K562 (cell line): ENCODE measurements at regions not wholly inside any gene's neighbourhood (a gene's known extent, or its start where the extent isn't known, plus 50 kb on each side); places are given as distances from the start of the nearest gene placed in this dataset.

Experiments used
- ATAC-seq: fragments of 200-7000 bp; cut with Tn5 transposase; 3 replicates; pipeline ENCODE4 v1.9.1; 2020; ENCODE audit warnings: moderate library complexity
- BruUV-seq: library from RNA; stranded (reverse); fragments of 400-500 nt; replicated peaks from 2 replicates; lab custom pipeline; 2021; lab: Mats Ljungman, UMichigan
- CTCF ChIA-PET: fragments of 300-600 bp; formaldehyde crosslinking; extraction: SDS; loops from one replicate; lab custom pipeline; 2021; ENCODE audit warnings: low intra/inter-chr PET ratio; lab: Yijun Ruan, JAX
- POLR2A ChIA-PET: fragments of 300-600, 350-650 bp; sonication (Branson Sonifier 250); formaldehyde crosslinking; extraction: SDS; loops from one replicate; lab custom pipeline; 2021; ENCODE audit warnings: antibody characterized with exemption, inconsistent platforms; lab: Yijun Ruan, JAX
- DNase-seq, 4 experiments: peaks; one replicate each; pipeline versions ENCODE4 v3.0.0 to v3.0.0-alpha.2; 2011 to 2018; ENCODE audit warnings: low spot score in 3 of 4, mixed read lengths in 3 of 4; ENCODE audit errors: extremely low read depth in 1 of 4
- FAIRE-seq: peaks from 2 replicates; lab custom pipeline; 2011; peaks lifted over from hg19 to GRCh38; lab: Jason Lieb, UNC
- H2AFZ ChIP-seq: 2 replicates; pipeline ENCODE4 v1.6.0; 2011; ENCODE audit warnings: low read depth, low read length, control low read depth, inconsistent platforms
- H3K27ac ChIP-seq: fragments of 200-600 bp; 3 replicates; pipeline ENCODE4 v1.8.0; 2011; ENCODE audit warnings: low read depth, mild to moderate bottlenecking, control low read depth, inconsistent platforms, low read length, moderate library complexity, mixed read lengths; ENCODE audit errors: extremely low read depth
- H3K27me3 ChIP-seq, 2 experiments: fragments of 300-600 bp in 1 of 2; 2 replicates in 1 of 2; 3 replicates in 1 of 2; pipeline versions ENCODE4 v1.6.0 to v1.8.0; 2011; ENCODE audit warnings: inconsistent platforms in 2 of 2, low read length in 2 of 2, mild to moderate bottlenecking in 1 of 2, mixed read lengths in 1 of 2, moderate library complexity in 1 of 2; ENCODE audit not compliant: control insufficient read depth in 2 of 2, insufficient read depth in 2 of 2
- H3K36me3 ChIP-seq: fragments of 300-600 bp; 3 replicates; pipeline ENCODE4 v1.8.0; 2011; ENCODE audit warnings: mild to moderate bottlenecking, low read length, inconsistent platforms; ENCODE audit not compliant: control insufficient read depth, insufficient read depth
- H3K4me1 ChIP-seq, 2 experiments: fragments of 200-600 bp in 1 of 2; replicated peaks in 1 of 2; 2 replicates in 1 of 2; 3 replicates in 1 of 2; pipeline versions ENCODE4 v1.5.1 to v1.8.0; 2011; ENCODE audit warnings: inconsistent platforms in 2 of 2, low read length in 2 of 2, mild to moderate bottlenecking in 1 of 2, mixed read lengths in 1 of 2, moderate library complexity in 1 of 2; ENCODE audit not compliant: control insufficient read depth in 2 of 2, insufficient read depth in 2 of 2
- H3K4me2 ChIP-seq: 2 replicates; pipeline ENCODE4 v1.6.1; 2011; ENCODE audit warnings: low read length, control low read depth, inconsistent platforms, mixed read lengths; ENCODE audit not compliant: insufficient read depth
- H3K4me3 ChIP-seq: fragments of 200-600 bp; sonication (generic), shearing (Covaris generic); 2 replicates; pipeline ENCODE4 v1.5.1; 2016; ENCODE audit warnings: control low read depth, inconsistent platforms
- H3K79me2 ChIP-seq: fragments of 200-600 bp; 3 replicates; pipeline ENCODE4 v1.8.0; 2011; ENCODE audit warnings: low read length, inconsistent platforms; ENCODE audit not compliant: control insufficient read depth, insufficient read depth
- H3K9ac ChIP-seq, 2 experiments: 2 replicates each; pipeline versions ENCODE4 v1.6.0 to v1.6.1; 2011; ENCODE audit warnings: low read depth in 2 of 2, low read length in 2 of 2, control low read depth in 1 of 2, inconsistent platforms in 1 of 2, mild to moderate bottlenecking in 1 of 2, mixed read lengths in 1 of 2; ENCODE audit not compliant: insufficient read depth in 1 of 2
- H3K9me1 ChIP-seq: one replicate; pipeline ENCODE4 v1.6.0; 2011; ENCODE audit warnings: inconsistent platforms, mild to moderate bottlenecking, low read length, moderate library complexity; ENCODE audit not compliant: control insufficient read depth, insufficient read depth
- H3K9me3 ChIP-seq: replicated peaks from 2 replicates; pipeline ENCODE4 v1.5.1; 2011; ENCODE audit warnings: low read depth, low read length, inconsistent platforms; ENCODE audit not compliant: control insufficient read depth, insufficient read depth
- H4K20me1 ChIP-seq: replicated peaks from 2 replicates; pipeline ENCODE4 v1.6.1; 2011; ENCODE audit warnings: low read length, inconsistent platforms, mixed read lengths; ENCODE audit not compliant: control insufficient read depth, insufficient read depth
- BDP1 ChIP-seq: IDR thresholded peaks from 3 replicates; pipeline ENCODE4 v1.6.1; 2011; ENCODE audit not compliant: insufficient read length, insufficient read depth
- BMI1 ChIP-seq: fragments of 150-350 bp; IDR thresholded peaks from 2 replicates; pipeline ENCODE4 v1.6.1; 2014; ENCODE audit warnings: low read length
- CEBPG ChIP-seq, 3 experiments: fragments of 200-800 bp in 1 of 3; sonication (Bioruptor generic) in 1 of 3; sonication (generic) in 1 of 3; formaldehyde crosslinking in 1 of 3; IDR thresholded peaks in 2 of 3; conservative IDR thresholded peaks in 1 of 3; 2 replicates each; pipeline versions ENCODE4 v1.6.1 to v1.8.0; 2016 to 2022; ENCODE audit warnings: missing compliant biosample characterization in 2 of 3, missing genetic modification characterization in 2 of 3, mild to moderate bottlenecking in 1 of 3, missing genetic modification reagents in 1 of 3
- GATAD2A ChIP-seq: fragments of 450-650 bp; IDR thresholded peaks from 2 replicates; pipeline ENCODE4 v1.6.1; 2017
- HSF4 ChIP-seq: fragments of 250-450 bp; sonication (Bioruptor Pico); IDR thresholded peaks from 2 replicates; pipeline ENCODE4 v2.1.2; 2022; ENCODE audit warnings: mild to moderate bottlenecking, moderate library complexity, borderline replicate concordance
- LEF1 ChIP-seq: fragments of 450-650 bp; IDR thresholded peaks from 2 replicates; pipeline ENCODE4 v1.6.1; 2016; ENCODE audit warnings: mild to moderate bottlenecking
- PTRF ChIP-seq: fragments of 450-650 bp; IDR thresholded peaks from 2 replicates; pipeline ENCODE4 v1.6.1; 2016; ENCODE audit warnings: mild to moderate bottlenecking, missing genetic modification characterization, missing compliant biosample characterization
- SAP30 ChIP-seq: fragments of 200-600 bp; sonication (generic); IDR thresholded peaks from 2 replicates; pipeline ENCODE4 v1.6.1; 2012; ENCODE audit warnings: borderline replicate concordance, low read depth, mild to moderate bottlenecking, moderate library complexity, low read length, control low read depth, inconsistent platforms; ENCODE audit not compliant: insufficient read depth, poor library complexity, severe bottlenecking
- TSC22D4 ChIP-seq: fragments of 450-650 bp; IDR thresholded peaks from 2 replicates; pipeline ENCODE4 v1.6.1; 2016; ENCODE audit warnings: missing genetic modification characterization, missing biosample characterization, control low read depth
- ZNF586 ChIP-seq: fragments of 450-650 bp; formaldehyde crosslinking; conservative IDR thresholded peaks from 2 replicates; pipeline ENCODE4 v1.4.0; 2020; ENCODE audit warnings: mild to moderate bottlenecking, moderate library complexity
- WGBS: fragments of 100-300 bp; shearing (Covaris generic); methylation state at CpG from one replicate; pipeline ENCODE4 v1.1.6; 2016; ENCODE audit warnings: low coverage, mixed read lengths; ENCODE audit not compliant: insufficient coverage; ENCODE audit errors: missing lambda C conversion rate; 5-methylcytosine and 5-hydroxymethylcytosine counted together
- in situ Hi-C: fragments of 300-500 bp; cut with MboI; formaldehyde crosslinking; loops from 4 replicates; pipeline ENCODE4 v1.15.0; 2018; ENCODE audit warnings: inconsistent platforms, mixed read lengths
- intact Hi-C: fragments of 100-400 bp; cut with micrococcal nuclease; formaldehyde crosslinking; loops from 2 replicates; pipeline ENCODE4 v1.14.2; 2022
- TF ChIP-seq, protein P1 (sequence below): fragments of 450-650 bp; conservative IDR thresholded peaks from 2 replicates; pipeline ENCODE4 v1.6.1; 2016; ENCODE audit warnings: missing genetic modification characterization, low read depth, mild to moderate bottlenecking, control low read depth, missing compliant biosample characterization
- TF ChIP-seq, protein P2 (sequence below): fragments of 450-650 bp; formaldehyde crosslinking; IDR thresholded peaks from 2 replicates; pipeline ENCODE4 v1.4.0; 2020; ENCODE audit warnings: mild to moderate bottlenecking
- TF ChIP-seq, protein P3 (sequence below): sonication (generic); formaldehyde crosslinking; IDR thresholded peaks from 2 replicates; pipeline ENCODE4 v1.4.0; 2020; ENCODE audit warnings: mild to moderate bottlenecking, missing genetic modification reagents

DNA sequence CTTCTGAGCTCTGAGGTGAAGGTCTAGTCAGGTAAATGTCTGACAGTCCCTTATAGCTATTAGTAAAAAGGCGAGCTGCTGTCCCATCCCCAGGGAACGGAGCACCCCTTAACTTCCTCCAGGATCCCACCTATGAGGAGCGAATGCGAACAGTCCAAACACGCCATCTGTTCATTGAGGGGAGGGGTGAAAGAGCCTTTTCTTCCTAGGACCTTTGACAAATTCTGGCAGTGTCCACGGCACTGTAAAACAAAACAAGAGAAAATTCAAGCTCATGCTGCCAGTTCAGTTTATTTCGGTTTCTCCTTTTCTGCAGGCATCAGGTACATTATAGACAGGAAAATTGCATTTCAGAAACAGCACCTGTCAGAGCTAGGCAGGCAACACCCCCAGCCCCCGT, 253.8 kb upstream of the CADM1 start:
- no peaks in the 10 kb centered on the region for H3K9me3 ChIP-seq
- intact Hi-C loops: no loop called here
- H3K9ac ChIP-seq: no peak overlapping the region
- TF ChIP-seq, protein P1, sequence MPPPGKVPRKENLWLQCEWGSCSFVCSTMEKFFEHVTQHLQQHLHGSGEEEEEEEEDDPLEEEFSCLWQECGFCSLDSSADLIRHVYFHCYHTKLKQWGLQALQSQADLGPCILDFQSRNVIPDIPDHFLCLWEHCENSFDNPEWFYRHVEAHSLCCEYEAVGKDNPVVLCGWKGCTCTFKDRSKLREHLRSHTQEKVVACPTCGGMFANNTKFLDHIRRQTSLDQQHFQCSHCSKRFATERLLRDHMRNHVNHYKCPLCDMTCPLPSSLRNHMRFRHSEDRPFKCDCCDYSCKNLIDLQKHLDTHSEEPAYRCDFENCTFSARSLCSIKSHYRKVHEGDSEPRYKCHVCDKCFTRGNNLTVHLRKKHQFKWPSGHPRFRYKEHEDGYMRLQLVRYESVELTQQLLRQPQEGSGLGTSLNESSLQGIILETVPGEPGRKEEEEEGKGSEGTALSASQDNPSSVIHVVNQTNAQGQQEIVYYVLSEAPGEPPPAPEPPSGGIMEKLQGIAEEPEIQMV (tag): no peak
- TF ChIP-seq HSF4 (CRISPR knock-in tag) (no peak), BDP1 (no peak), SAP30 (no peak), BMI1 (no peak), LEF1 (no peak), ZNF586 (CRISPR knock-in tag) (no peak), TSC22D4 (tag) (no peak), CEBPG (CRISPR knock-in tag; IDR thresholded peaks at IDR 0.05) (no peak), CEBPG (tag; conservative IDR thresholded peaks at IDR 0.05 in 1 of 2, IDR thresholded peaks at IDR 0.05 in 1 of 2) (no peak), PTRF (tag) (no peak), GATAD2A (no peak)
- TF ChIP-seq, protein P2, sequence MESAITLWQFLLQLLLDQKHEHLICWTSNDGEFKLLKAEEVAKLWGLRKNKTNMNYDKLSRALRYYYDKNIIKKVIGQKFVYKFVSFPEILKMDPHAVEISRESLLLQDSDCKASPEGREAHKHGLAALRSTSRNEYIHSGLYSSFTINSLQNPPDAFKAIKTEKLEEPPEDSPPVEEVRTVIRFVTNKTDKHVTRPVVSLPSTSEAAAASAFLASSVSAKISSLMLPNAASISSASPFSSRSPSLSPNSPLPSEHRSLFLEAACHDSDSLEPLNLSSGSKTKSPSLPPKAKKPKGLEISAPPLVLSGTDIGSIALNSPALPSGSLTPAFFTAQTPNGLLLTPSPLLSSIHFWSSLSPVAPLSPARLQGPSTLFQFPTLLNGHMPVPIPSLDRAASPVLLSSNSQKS: no peak
- TF ChIP-seq, protein P3, sequence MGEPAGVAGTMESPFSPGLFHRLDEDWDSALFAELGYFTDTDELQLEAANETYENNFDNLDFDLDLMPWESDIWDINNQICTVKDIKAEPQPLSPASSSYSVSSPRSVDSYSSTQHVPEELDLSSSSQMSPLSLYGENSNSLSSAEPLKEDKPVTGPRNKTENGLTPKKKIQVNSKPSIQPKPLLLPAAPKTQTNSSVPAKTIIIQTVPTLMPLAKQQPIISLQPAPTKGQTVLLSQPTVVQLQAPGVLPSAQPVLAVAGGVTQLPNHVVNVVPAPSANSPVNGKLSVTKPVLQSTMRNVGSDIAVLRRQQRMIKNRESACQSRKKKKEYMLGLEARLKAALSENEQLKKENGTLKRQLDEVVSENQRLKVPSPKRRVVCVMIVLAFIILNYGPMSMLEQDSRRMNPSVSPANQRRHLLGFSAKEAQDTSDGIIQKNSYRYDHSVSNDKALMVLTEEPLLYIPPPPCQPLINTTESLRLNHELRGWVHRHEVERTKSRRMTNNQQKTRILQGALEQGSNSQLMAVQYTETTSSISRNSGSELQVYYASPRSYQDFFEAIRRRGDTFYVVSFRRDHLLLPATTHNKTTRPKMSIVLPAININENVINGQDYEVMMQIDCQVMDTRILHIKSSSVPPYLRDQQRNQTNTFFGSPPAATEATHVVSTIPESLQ (CRISPR knock-in tag): no peak
- TF ChIP-seq, all 486 proteins: peak for 0
- Histone ChIP-seq H3K27me3 (peaks cover 6 to 23% of the 10 kb centered on the region in 2 experiments; a peak in 3 of 5 replicates), H3K9me1 (no peaks in the 10 kb centered on the region), H3K36me3 (no peaks in the 10 kb centered on the region), H3K4me3 (no peak overlapping the region), H3K4me2 (no peak overlapping the region), H4K20me1 (no peaks in the 10 kb centered on the region), H2AFZ (no peak overlapping the region), H3K4me1 (0 out of 5 replicates have a peak, but pooled peaks cover 0 to 5% of the 10 kb centered on the region in 2 experiments), H3K79me2 (no peaks in the 10 kb centered on the region), H3K27ac (no peak overlapping the region)
- WGBS: 0% methylated on average over 7 of the region's 8 CpGs
- FAIRE-seq (no peak), DNase-seq (no peak), ATAC-seq (no peak)
- BruUV-seq: no TSS peak
- CTCF ChIA-PET: no interaction called here
- in situ Hi-C loops: no loop called here
- POLR2A ChIA-PET: no interaction called here
